ENCODE measurements at regions not wholly inside any gene's neighbourhood (a gene's known extent, or its start where the extent isn't known, plus 50 kb on each side); places are given as distances from the start of the nearest gene placed in this dataset.

DNA sequence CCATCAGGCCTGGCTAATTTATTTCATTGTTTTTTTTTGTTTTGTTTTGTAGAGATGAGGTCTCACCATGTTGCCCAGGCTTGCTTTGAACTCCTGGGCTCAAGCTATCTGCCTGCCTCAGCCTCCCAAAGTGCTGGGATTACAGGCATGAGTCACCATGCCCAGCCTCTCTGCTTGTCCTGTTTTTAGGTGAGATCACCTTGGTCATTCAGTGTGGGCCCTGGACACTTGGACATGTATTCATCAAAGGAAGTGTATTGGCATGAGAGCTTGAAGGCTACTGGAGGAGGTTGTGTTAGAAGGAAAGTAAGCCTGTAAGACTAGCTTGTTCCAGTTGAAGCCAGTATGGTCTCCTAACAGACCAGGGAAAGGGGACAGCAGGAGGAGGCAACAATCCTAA, 229.2 kb upstream of the RGPD4 start:
- no peak overlapping the region for H3K4me3 ChIP-seq (ENCODE audit: control insufficient read depth, low read depth, low read length)
- DNase-seq (ENCODE audit: low read depth) = no peak
- TF ChIP-seq, protein P1, sequence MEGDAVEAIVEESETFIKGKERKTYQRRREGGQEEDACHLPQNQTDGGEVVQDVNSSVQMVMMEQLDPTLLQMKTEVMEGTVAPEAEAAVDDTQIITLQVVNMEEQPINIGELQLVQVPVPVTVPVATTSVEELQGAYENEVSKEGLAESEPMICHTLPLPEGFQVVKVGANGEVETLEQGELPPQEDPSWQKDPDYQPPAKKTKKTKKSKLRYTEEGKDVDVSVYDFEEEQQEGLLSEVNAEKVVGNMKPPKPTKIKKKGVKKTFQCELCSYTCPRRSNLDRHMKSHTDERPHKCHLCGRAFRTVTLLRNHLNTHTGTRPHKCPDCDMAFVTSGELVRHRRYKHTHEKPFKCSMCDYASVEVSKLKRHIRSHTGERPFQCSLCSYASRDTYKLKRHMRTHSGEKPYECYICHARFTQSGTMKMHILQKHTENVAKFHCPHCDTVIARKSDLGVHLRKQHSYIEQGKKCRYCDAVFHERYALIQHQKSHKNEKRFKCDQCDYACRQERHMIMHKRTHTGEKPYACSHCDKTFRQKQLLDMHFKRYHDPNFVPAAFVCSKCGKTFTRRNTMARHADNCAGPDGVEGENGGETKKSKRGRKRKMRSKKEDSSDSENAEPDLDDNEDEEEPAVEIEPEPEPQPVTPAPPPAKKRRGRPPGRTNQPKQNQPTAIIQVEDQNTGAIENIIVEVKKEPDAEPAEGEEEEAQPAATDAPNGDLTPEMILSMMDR (IDR thresholded peaks at IDR 0.05; ENCODE audit: control insufficient read depth, insufficient read depth, low read depth, low read length, missing control alignments) = no peak

DNA sequence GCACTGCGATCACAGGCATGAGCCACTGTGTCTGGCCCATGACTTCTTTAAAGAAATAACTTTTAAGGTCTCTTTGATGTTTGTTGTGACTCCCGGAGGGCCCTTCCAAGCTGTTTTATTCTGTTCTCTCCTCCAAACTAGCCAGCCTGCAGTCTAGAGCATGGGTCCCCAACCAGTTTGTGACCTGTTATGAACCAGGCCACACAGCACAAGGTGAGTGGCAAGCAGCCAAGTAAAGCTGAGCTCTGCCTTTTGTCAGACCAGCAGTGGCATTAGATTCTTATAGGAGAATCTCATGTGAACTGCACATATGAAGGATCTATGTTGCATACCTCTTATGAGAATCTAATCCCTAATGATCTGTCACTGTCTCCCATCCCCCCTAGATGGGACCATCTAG, 223.9 kb upstream of the RGPD4 start:
- H3K4me3 ChIP-seq (ENCODE audit: control insufficient read depth, low read depth, low read length) = no peak overlapping the region
- TF ChIP-seq, protein P1 (IDR thresholded peaks at IDR 0.05; ENCODE audit: control insufficient read depth, insufficient read depth, low read depth, low read length, missing control alignments) = no peak
- no peak for DNase-seq (ENCODE audit: low read depth)

DNA sequence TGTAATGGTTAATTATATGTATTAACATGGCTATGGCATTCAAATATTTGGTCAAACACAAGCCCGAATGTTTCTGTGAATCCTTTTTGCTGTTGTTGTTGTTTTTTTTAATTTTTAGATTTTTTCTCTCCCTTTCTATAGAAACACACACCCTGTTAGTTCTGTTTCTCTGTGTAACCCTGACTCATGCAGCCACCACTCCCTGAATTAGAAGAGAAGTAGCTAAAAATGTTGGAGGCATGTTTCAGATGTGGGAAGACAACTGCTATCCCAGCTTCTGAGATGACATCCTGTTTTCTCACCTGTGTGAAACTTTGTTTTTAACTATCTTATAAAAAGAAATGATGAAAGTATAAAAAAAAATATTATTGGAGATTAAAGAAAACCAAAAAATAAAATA, 219.6 kb upstream of the RGPD4 start:
- TF ChIP-seq, protein P1 (IDR thresholded peaks at IDR 0.05; ENCODE audit: control insufficient read depth, insufficient read depth, low read depth, low read length, missing control alignments) = no peak
- H3K4me3 ChIP-seq (ENCODE audit: control insufficient read depth, low read depth, low read length) = no peak overlapping the region
- DNase-seq (ENCODE audit: low read depth) = no peak

DNA sequence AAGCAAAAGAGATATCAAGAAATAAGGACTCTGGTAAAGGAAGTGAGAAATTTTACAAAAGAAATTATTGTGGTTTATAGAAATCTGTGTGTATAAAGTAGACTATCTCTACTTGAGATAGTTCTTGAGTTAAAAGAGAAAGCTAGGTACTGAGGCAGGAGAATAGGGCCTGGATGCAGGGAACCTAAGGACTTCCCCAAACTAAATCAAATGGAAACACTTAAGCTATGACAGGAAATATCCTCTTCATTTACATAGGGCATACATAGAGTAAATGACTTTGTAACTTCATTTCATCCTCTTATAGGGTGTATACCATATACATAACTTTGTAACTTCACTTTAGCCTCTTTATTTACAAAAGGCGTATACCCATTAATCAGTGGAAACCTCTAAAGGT, 219.2 kb upstream of the RGPD4 start:
- no peak overlapping the region for H3K4me3 ChIP-seq (ENCODE audit: control insufficient read depth, low read depth, low read length)
- TF ChIP-seq, protein P1 (IDR thresholded peaks at IDR 0.05; ENCODE audit: control insufficient read depth, insufficient read depth, low read depth, low read length, missing control alignments) = no peak
- DNase-seq (ENCODE audit: low read depth) = no peak

DNA sequence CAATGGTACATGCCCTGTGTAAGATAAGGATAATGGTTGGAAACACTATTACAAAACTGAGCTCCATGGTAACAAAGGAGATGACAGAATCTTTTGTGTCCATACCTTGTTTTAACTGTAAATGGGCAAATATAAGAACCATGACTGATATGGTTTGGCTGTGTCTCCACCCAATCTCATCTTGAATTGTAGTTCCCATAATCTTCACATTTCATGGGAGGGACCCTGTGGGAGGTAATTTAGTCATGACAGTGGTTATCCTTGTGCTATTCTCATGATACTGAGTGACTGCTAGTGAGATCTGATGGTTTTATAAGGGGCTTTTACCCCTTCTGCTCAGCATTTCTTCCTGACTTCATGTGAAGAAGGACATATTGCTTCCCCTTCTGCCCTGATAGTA, 211.7 kb upstream of the RGPD4 start:
- TF ChIP-seq, protein P1 (IDR thresholded peaks at IDR 0.05; ENCODE audit: control insufficient read depth, insufficient read depth, low read depth, low read length, missing control alignments) = no peak
- no peak overlapping the region for H3K4me3 ChIP-seq (ENCODE audit: control insufficient read depth, low read depth, low read length)
- DNase-seq (ENCODE audit: low read depth) = no peak

DNA sequence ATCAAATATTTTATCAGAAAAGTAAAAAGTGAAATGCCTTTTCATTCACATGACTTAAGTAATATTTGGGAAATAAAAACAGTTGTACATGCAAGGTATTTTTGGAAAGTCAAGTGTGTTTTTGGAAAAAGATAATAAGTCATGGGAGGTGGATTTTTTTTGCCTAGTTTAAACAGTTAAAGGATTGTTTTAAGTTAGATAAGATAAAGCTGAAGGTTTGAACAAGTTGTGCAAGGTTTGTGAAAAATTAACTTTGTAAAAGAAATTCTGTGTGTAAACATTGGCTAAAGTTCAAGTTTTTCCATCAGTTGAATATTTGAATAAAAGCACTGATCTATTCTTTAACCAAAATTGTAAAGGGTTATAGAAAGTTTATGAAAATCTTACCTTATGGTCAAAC, 207.9 kb upstream of the RGPD4 start:
- no peak overlapping the region for H3K4me3 ChIP-seq (ENCODE audit: control insufficient read depth, low read depth, low read length)
- TF ChIP-seq, protein P1 (IDR thresholded peaks at IDR 0.05; ENCODE audit: control insufficient read depth, insufficient read depth, low read depth, low read length, missing control alignments) = no peak
- no peak for DNase-seq (ENCODE audit: low read depth)

Data from AG09309 (cell line).